Heart left ventricle (tissue), 13 donors: ENCODE measurements at regions not wholly inside any gene's neighbourhood (a gene's known extent, or its start where the extent isn't known, plus 50 kb on each side); places are given as distances from the start of the nearest gene placed in this dataset.

Experiments used
- POLR2A ChIP-seq, 2 donors: fragments of 450-650 bp; IDR thresholded peaks; one replicate each; pipeline ENCODE4 v1.6.1; 2017; ENCODE audit warnings: antibody characterized with exemption in 2 of 2, mild to moderate bottlenecking in 2 of 2, moderate library complexity in 2 of 2
- TF ChIP-seq, protein P1 (sequence below), 12 donors: fragments of 200-600 bp; sonication (generic) in 4 of 12; IDR thresholded peaks; one replicate each; pipeline versions ENCODE4 v1.5.0 to v1.8.0; 2018 to 2022; ENCODE audit warnings: antibody characterized with exemption in 12 of 12, mild to moderate bottlenecking in 5 of 12
- donor health status: ischemic (EF 13 %, LVEDD 7.1; RV severe dilation, severe dysfunction).
- donor health status: DM: no; HTN: yes; CAD: no.
- donor health status: DM: no; HTN: no; CAD: no.
- donor health status: ischemic (EF 25% LVEDD 6.9; RV normal size, moderate dysfunction).
- donor health status: ischemic (EF 25% LVEDD 5.7; RV mildly dilated, moderate dysfunction).
- donor health status: ischemic (EF 35%, LVEDD 5.7; RV mildly dilated, moderate dysfunction).
- donor health status: nonischemic (EF 11% LVEDD 7.7; RV severe dilation, severe dysfunction).
- donor health status: DM: yes; HTN: yes; CAD: no.
- donor health status: PGD.
- donor health status: ischemic (EF 29% LVEDD 5.4; RV normal size, mild dysfunction).
- donor health status: nonischemic (EF 23%, LVEDD 6.1; RV moderate dilation, normal function).

DNA sequence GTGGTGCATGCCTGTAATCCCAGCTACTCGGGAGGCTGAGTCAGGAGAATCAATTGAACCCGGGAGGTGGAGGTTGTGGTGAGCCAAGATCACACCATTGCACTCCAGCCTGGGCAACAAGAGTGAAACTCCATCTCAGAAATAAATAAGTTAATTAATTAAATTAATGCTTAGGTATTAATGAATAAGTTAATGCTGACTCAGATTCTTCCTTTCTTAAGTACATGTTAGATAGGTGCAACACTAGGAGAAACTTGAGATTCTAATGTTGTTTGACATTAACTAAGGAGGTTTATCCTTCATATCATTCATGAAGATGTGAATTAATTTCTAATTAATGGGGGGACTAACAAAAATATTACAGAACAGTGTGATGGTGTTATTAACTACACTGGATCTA is 812.6 kb upstream of the SPRY2 start:
- TF ChIP-seq, protein P1, sequence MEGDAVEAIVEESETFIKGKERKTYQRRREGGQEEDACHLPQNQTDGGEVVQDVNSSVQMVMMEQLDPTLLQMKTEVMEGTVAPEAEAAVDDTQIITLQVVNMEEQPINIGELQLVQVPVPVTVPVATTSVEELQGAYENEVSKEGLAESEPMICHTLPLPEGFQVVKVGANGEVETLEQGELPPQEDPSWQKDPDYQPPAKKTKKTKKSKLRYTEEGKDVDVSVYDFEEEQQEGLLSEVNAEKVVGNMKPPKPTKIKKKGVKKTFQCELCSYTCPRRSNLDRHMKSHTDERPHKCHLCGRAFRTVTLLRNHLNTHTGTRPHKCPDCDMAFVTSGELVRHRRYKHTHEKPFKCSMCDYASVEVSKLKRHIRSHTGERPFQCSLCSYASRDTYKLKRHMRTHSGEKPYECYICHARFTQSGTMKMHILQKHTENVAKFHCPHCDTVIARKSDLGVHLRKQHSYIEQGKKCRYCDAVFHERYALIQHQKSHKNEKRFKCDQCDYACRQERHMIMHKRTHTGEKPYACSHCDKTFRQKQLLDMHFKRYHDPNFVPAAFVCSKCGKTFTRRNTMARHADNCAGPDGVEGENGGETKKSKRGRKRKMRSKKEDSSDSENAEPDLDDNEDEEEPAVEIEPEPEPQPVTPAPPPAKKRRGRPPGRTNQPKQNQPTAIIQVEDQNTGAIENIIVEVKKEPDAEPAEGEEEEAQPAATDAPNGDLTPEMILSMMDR (IDR thresholded peaks at IDR 0.05), result no peak
- TF ChIP-seq POLR2A (IDR thresholded peaks at IDR 0.05), result no peak
